Activated T-helper 1 cell treated with anti-CD3 and anti-CD28 coated beads, Interleukin-12 subunit alpha, Interleukin-12 subunit beta, Interleukin-2, Interleukin-4 antibody, amounts not matched to agents 30 ng/mL and 10 ng/mL and 1 ng/mL, durations not matched to agents 14 hours and 24 hours and 36 hours (primary cell): ENCODE measurements at regions not wholly inside any gene's neighbourhood (a gene's known extent, or its start where the extent isn't known, plus 50 kb on each side); places are given as distances from the start of the nearest gene placed in this dataset.

ENCODE experiments used
- DNase-seq: peaks from one replicate; pipeline ENCODE4 v3.0.0; 2021; ENCODE audit warnings: low spot score
- H3K27ac Mint-ChIP-seq: one replicate; pipeline ENCODE4 v1.8.0; 2021; ENCODE audit warnings: mild to moderate bottlenecking, mixed read lengths
- H3K27me3 Mint-ChIP-seq: one replicate; pipeline ENCODE4 v1.8.0; 2022; ENCODE audit warnings: mild to moderate bottlenecking, moderate library complexity, mixed read lengths; ENCODE audit not compliant: insufficient read depth
- H3K36me3 Mint-ChIP-seq: one replicate; pipeline ENCODE4 v1.8.0; 2021; ENCODE audit warnings: low read depth, mixed read lengths
- H3K4me1 Mint-ChIP-seq: one replicate; pipeline ENCODE4 v1.8.0; 2021; ENCODE audit warnings: low read depth, mixed read lengths
- H3K4me3 Mint-ChIP-seq: one replicate; pipeline ENCODE4 v1.8.0; 2021; ENCODE audit warnings: mild to moderate bottlenecking, moderate library complexity, mixed read lengths
- H3K9me3 Mint-ChIP-seq: one replicate; pipeline ENCODE4 v1.8.0; 2021; ENCODE audit warnings: mixed read lengths
- intact Hi-C: fragments of 100-400 bp; cut with micrococcal nuclease; formaldehyde crosslinking; loops from one replicate; pipeline ENCODE4 v1.15.1; 2024

DNA sequence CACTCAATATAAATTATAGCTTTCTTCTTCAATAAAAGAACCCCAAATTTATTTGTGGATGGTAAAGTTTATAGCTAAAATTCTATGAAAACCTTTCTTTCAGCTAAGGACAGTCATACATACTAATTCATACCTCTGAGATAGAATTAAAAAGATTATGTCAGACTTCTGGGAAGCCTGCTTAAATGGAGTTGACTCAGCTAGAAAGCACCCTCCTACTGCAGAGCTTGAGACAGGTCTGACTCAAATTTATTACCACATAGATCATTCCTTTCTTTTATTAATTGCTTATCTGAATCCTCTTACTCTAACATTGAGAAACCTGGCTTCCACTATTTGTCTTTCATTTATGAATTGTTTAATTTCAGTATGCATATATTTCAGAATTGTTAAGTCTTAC lies 1007.0 kb upstream of the LRFN5 start:
- DNase-seq: no peak
- Mint-ChIP-seq H3K36me3 (no peaks in the 10 kb centered on the region), H3K27me3 (no peaks in the 10 kb centered on the region), H3K27ac (no peak overlapping the region), H3K9me3 (no peaks in the 10 kb centered on the region), H3K4me3 (no peak overlapping the region), H3K4me1 (no peaks in the 10 kb centered on the region)
- intact Hi-C loops: no loop called here

- no peaks in the 10 kb centered on the region for H3K9me3 Mint-ChIP-seq
- H3K27me3 Mint-ChIP-seq: no peaks in the 10 kb centered on the region
- H3K36me3 Mint-ChIP-seq: no peaks in the 10 kb centered on the region
- H3K4me3 Mint-ChIP-seq: no peak overlapping the region
- no peak overlapping the region for H3K27ac Mint-ChIP-seq
- no peak for DNase-seq
- H3K4me1 Mint-ChIP-seq: no peaks in the 10 kb centered on the region
- intact Hi-C loops: no loop called here
Observed at GRCh38 chr14:40581264-40581663, 1025.4 kb upstream of the LRFN5 start.

- no peaks in the 10 kb centered on the region for H3K27me3 Mint-ChIP-seq
- no peak overlapping the region for H3K27ac Mint-ChIP-seq
- intact Hi-C loops: no loop called here
- H3K4me3 Mint-ChIP-seq: no peak overlapping the region
- no peaks in the 10 kb centered on the region for H3K4me1 Mint-ChIP-seq
- peaks cover 5% of the 10 kb centered on the region for H3K9me3 Mint-ChIP-seq
- no peak for DNase-seq
- H3K36me3 Mint-ChIP-seq: no peaks in the 10 kb centered on the region
Observed at GRCh38 chr14:40576880-40577478, 1029.7 kb upstream of the LRFN5 start.

- intact Hi-C loops: no loop called here
- DNase-seq: no peak
- H3K4me1 Mint-ChIP-seq: no peaks in the 10 kb centered on the region
- H3K4me3 Mint-ChIP-seq: no peak overlapping the region
- H3K9me3 Mint-ChIP-seq: peaks cover 5% of the 10 kb centered on the region
- no peaks in the 10 kb centered on the region for H3K36me3 Mint-ChIP-seq
- no peak overlapping the region for H3K27ac Mint-ChIP-seq
- no peaks in the 10 kb centered on the region for H3K27me3 Mint-ChIP-seq
Observed at GRCh38 chr14:40574780-40575179, 1031.9 kb upstream of the LRFN5 start.

DNA sequence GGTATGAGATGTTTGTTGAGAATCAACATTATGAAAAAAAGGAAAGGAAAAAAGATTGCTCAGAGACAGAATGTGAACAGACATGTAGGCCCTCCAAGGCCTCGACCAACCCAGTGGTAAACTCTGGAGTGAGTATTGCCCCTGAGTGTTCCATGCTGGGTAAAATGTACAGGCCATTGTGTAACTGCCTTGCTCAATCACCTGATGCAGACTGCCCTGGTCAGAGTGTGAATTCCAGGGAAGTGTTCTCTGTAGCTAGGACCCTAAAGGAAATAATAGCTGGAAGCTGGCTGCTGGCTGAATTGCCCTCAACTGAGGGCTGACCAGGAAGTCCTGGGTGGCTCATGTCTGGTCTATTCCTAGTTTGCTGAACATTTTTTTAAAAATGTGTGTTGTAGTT lies 1081.4 kb upstream of the LRFN5 start:
- intact Hi-C loops: no loop called here
- Mint-ChIP-seq H3K27me3 (no peaks in the 10 kb centered on the region), H3K36me3 (no peaks in the 10 kb centered on the region), H3K9me3 (no peaks in the 10 kb centered on the region), H3K4me1 (no peaks in the 10 kb centered on the region), H3K27ac (no peak overlapping the region), H3K4me3 (no peak overlapping the region)
- DNase-seq: no peak

DNA sequence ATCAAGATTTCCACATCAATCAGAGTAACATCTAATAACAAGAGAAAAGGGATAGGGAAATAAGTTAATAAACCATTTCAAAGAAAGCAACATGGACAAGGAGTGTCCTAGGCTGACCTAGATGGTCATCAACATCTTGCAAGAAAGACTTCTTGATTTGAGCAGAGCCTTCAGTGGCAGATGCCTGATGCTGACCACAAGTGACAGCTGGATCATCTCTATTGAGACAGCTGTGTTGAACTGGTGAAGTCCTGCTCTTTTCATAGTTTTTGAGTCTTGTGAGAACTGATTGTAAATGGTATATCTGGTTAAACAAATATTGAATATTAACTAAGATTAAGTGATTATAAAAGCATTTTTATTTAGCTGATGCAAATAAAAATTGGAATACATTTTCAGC lies 1083.6 kb upstream of the LRFN5 start:
- no peaks in the 10 kb centered on the region for H3K9me3 Mint-ChIP-seq
- no peak for DNase-seq
- H3K36me3 Mint-ChIP-seq: no peaks in the 10 kb centered on the region
- H3K4me1 Mint-ChIP-seq: no peaks in the 10 kb centered on the region
- no peak overlapping the region for H3K4me3 Mint-ChIP-seq
- intact Hi-C loops: no loop called here
- no peaks in the 10 kb centered on the region for H3K27me3 Mint-ChIP-seq
- H3K27ac Mint-ChIP-seq: no peak overlapping the region

DNA sequence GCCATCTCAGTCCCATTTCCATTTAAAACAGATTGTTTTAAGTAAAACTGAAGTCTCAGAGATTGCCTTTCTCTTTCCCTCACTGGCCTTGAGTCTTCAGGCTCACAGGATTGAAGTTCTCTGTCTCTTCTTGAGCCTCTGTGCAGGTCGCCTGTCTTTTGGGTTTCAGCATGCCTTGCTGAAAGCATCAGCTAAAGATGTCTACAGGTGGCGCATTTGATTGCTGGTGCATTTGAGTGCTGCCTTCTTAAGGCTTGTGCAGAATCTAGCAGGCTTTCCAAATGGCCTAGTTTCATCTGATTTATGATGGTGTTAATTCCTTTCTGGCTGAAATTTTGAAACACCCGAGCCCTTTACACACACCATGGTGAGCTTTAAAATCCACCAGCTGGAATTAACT lies 1062.2 kb upstream of the FBXO33 start:
- H3K27ac Mint-ChIP-seq: no peak overlapping the region
- H3K36me3 Mint-ChIP-seq: no peaks in the 10 kb centered on the region
- intact Hi-C loops: no loop called here
- H3K9me3 Mint-ChIP-seq: peaks cover 6% of the 10 kb centered on the region
- H3K27me3 Mint-ChIP-seq: no peaks in the 10 kb centered on the region
- H3K4me3 Mint-ChIP-seq: no peak overlapping the region
- no peaks in the 10 kb centered on the region for H3K4me1 Mint-ChIP-seq
- no peak for DNase-seq

GRCh38 chr14:40487824-40488223 lies 1055.6 kb upstream of the FBXO33 start:
- Mint-ChIP-seq H3K27ac (no peak overlapping the region), H3K27me3 (no peaks in the 10 kb centered on the region), H3K9me3 (peaks cover 6% of the 10 kb centered on the region), H3K4me1 (no peaks in the 10 kb centered on the region), H3K36me3 (no peaks in the 10 kb centered on the region), H3K4me3 (no peak overlapping the region)
- intact Hi-C loops: no loop called here
- DNase-seq: no peak

GRCh38 chr14:40485688-40486087 lies 1053.5 kb upstream of the FBXO33 start:
- H3K4me1 Mint-ChIP-seq: no peaks in the 10 kb centered on the region
- H3K27me3 Mint-ChIP-seq: no peaks in the 10 kb centered on the region
- peaks cover 2% of the 10 kb centered on the region for H3K9me3 Mint-ChIP-seq
- DNase-seq: no peak
- no peak overlapping the region for H3K27ac Mint-ChIP-seq
- no peak overlapping the region for H3K4me3 Mint-ChIP-seq
- intact Hi-C loops: no loop called here
- H3K36me3 Mint-ChIP-seq: no peaks in the 10 kb centered on the region

DNA sequence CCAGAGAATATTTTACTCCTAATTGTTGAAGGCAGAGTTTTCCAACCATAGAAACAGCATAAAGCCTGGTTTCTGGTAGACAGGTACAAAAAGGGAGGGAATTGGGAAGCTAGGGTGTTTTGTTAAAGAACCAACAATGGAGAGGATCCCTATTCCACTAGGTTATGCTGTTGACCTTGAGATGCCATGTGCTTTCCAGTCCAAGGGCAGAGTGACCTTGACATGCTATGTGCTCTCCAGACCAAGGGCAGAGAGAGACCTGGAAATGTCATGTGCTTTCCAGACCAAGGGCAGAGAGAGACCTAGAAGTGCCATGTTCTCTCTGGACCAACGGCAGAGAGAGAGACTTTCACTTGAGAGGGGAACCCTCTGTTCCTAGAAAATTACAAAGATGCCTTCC lies 1043.8 kb upstream of the FBXO33 start:
- Mint-ChIP-seq H3K27ac (no peak overlapping the region), H3K4me3 (no peak overlapping the region), H3K36me3 (no peaks in the 10 kb centered on the region)

GRCh38 chr14:40467969-40468368 lies 1035.7 kb upstream of the FBXO33 start:
- no peak overlapping the region for H3K4me3 Mint-ChIP-seq
- no peak for DNase-seq
- no peaks in the 10 kb centered on the region for H3K4me1 Mint-ChIP-seq

More for the DNA sequence above, 1043.8 kb upstream of the FBXO33 start:
- H3K9me3 Mint-ChIP-seq: peaks cover 41% of the 10 kb centered on the region
- intact Hi-C loops: no loop called here
- no peak for DNase-seq
- H3K4me1 Mint-ChIP-seq: no peaks in the 10 kb centered on the region
- H3K27me3 Mint-ChIP-seq: no peaks in the 10 kb centered on the region

DNA sequence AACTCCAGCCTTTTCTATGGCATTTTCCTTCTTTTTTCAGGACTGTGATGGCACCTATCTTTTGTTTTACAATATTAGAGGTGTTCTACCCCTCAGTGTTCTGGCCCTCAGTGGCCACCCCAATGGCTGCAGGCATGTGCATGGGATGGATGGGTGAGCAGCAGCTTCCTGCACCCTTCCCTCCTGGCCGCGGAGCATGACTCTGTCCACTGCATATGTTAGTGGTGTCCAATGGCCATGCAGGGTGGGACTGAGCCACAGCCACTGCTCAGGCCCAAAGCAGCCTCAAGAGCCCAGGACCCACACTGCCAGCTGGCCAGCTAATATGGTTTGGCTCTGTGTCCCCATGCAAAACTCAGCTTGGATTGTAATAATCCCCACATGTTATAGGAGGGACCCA lies 1032.3 kb upstream of the FBXO33 start:
- no peak for DNase-seq
- Mint-ChIP-seq H3K27ac (no peak overlapping the region), H3K27me3 (no peaks in the 10 kb centered on the region), H3K4me3 (no peak overlapping the region), H3K36me3 (no peaks in the 10 kb centered on the region), H3K4me1 (no peaks in the 10 kb centered on the region), H3K9me3 (peaks cover 12% of the 10 kb centered on the region)
- intact Hi-C loops: no loop called here

More at GRCh38 chr14:40467969-40468368, 1035.7 kb upstream of the FBXO33 start:
- no peak overlapping the region for H3K27ac Mint-ChIP-seq
- no peaks in the 10 kb centered on the region for H3K27me3 Mint-ChIP-seq
- intact Hi-C loops: no loop called here
- H3K36me3 Mint-ChIP-seq: no peaks in the 10 kb centered on the region
- peaks cover 22% of the 10 kb centered on the region for H3K9me3 Mint-ChIP-seq

DNA sequence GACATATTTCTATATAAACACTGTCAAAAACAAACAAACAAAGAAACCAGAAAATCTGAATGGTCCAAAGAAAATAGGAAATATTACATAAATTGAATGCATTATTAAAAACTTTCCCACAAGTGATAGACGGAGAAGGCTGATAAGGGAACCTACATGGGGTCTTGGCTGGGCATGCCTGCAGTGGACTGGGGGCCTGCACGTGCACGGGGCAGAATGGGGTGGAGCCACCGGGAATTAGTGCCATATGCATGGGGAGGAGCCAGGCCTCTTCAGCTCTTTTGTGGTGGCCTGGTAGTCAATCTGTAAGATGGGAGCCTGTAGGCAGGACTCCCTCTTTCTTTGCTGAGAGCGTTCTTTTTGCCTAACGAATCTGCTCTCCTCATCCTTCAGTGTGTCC lies 1031.7 kb upstream of the FBXO33 start:
- intact Hi-C loops: no loop called here
- no peaks in the 10 kb centered on the region for H3K36me3 Mint-ChIP-seq
- H3K27ac Mint-ChIP-seq: no peak overlapping the region
- H3K27me3 Mint-ChIP-seq: no peaks in the 10 kb centered on the region
- no peak for DNase-seq
- H3K4me3 Mint-ChIP-seq: no peak overlapping the region
- no peaks in the 10 kb centered on the region for H3K4me1 Mint-ChIP-seq
- peaks cover 12% of the 10 kb centered on the region for H3K9me3 Mint-ChIP-seq

DNA sequence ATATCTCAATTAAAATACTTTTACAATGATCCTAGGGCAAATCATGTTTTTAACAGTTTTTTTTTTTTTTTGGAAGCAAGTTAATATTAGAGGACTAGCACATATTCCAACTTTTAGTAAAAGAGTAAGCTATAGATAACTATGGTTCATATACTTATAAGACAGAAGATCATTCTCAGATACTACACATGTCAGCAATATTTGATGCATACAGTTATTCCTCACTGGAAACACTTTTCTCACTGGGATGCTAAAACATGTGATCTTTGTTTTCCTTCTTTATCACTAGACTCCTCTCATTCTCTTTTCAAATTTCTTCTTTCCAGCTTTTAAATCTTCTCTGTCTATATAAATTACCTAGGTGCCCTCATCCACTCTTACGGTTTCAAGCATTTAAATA lies 1020.4 kb upstream of the FBXO33 start:
- no peaks in the 10 kb centered on the region for H3K9me3 Mint-ChIP-seq
- no peaks in the 10 kb centered on the region for H3K4me1 Mint-ChIP-seq
- intact Hi-C loops: no loop called here
- no peaks in the 10 kb centered on the region for H3K27me3 Mint-ChIP-seq
- H3K4me3 Mint-ChIP-seq: no peak overlapping the region
- no peaks in the 10 kb centered on the region for H3K36me3 Mint-ChIP-seq
- no peak overlapping the region for H3K27ac Mint-ChIP-seq
- DNase-seq: no peak
